Thymus (tissue), 11 donors: ENCODE measurements at regions not wholly inside any gene's neighbourhood (a gene's known extent, or its start where the extent isn't known, plus 50 kb on each side); places are given as distances from the start of the nearest gene placed in this dataset.

Experiments used
- DNase-seq, 9 donors: peaks; one replicate each; pipeline ENCODE4 v3.0.0-alpha.2; 2013; ENCODE audit warnings: low spot score in 9 of 9, low read depth in 6 of 9, missing footprints in 1 of 9
- H3K27ac ChIP-seq, 2 donors: one replicate each; pipeline ENCODE4 v1.5.1; 2013; ENCODE audit warnings: control low read depth in 1 of 2, low read depth in 1 of 2, low read length in 1 of 2, mild to moderate bottlenecking in 1 of 2, moderate library complexity in 1 of 2
- H3K27me3 ChIP-seq, 2 donors: one replicate each; pipeline ENCODE4 v1.5.1; 2013; ENCODE audit warnings: low read length in 1 of 2; ENCODE audit not compliant: control insufficient read depth in 2 of 2, insufficient read depth in 1 of 2
- H3K36me3 ChIP-seq, 2 donors: one replicate each; pipeline ENCODE4 v1.5.1; 2013; ENCODE audit warnings: low read length in 1 of 2, mild to moderate bottlenecking in 1 of 2, moderate library complexity in 1 of 2; ENCODE audit not compliant: control insufficient read depth in 2 of 2, insufficient read depth in 2 of 2
- H3K4me1 ChIP-seq, 2 donors: one replicate each; pipeline ENCODE4 v1.5.1; 2013; ENCODE audit warnings: low read length in 2 of 2; ENCODE audit not compliant: control insufficient read depth in 2 of 2, insufficient read depth in 2 of 2
- H3K4me3 ChIP-seq, 2 donors: one replicate each; pipeline ENCODE4 v1.5.1; 2013; ENCODE audit warnings: low read length in 2 of 2, control low read depth in 1 of 2, mild to moderate bottlenecking in 1 of 2
- H3K9me3 ChIP-seq, 2 donors: one replicate each; pipeline ENCODE4 v1.5.1; 2013; ENCODE audit warnings: low read length in 1 of 2, mild to moderate bottlenecking in 1 of 2; ENCODE audit not compliant: control insufficient read depth in 2 of 2, insufficient read depth in 1 of 2
- WGBS: extraction: QIAGEN DNeasy Blood & Tissue Kit; methylation state at CpG from one replicate; pipeline ENCODE4 v1.1.7; 2013; 5-methylcytosine and 5-hydroxymethylcytosine counted together
- donor health status: healthy.

- Histone ChIP-seq H3K27ac (no peak overlapping the region), H3K9me3 (no peaks in the 10 kb centered on the region), H3K27me3 (no peaks in the 10 kb centered on the region), H3K4me1 (no peaks in the 10 kb centered on the region), H3K4me3 (no peak overlapping the region), H3K36me3 (no peaks in the 10 kb centered on the region)
- no peak for DNase-seq
- 100% methylated on average over 2 of the region's 2 CpGs for WGBS
Observed at GRCh38 chr10:4503076-4503475, 322.9 kb upstream of the AKR1E2 start.

- Histone ChIP-seq H3K4me1 (no peaks in the 10 kb centered on the region), H3K27ac (no peak overlapping the region), H3K27me3 (no peaks in the 10 kb centered on the region), H3K36me3 (no peaks in the 10 kb centered on the region), H3K4me3 (no peak overlapping the region), H3K9me3 (no peaks in the 10 kb centered on the region)
- DNase-seq, result no peak
- 96% methylated on average over 2 of the region's 2 CpGs for WGBS
Observed at GRCh38 chr10:4501306-4501705, 324.7 kb upstream of the AKR1E2 start.

- Histone ChIP-seq H3K4me3 (no peak overlapping the region), H3K27ac (no peak overlapping the region), H3K36me3 (no peaks in the 10 kb centered on the region), H3K9me3 (no peaks in the 10 kb centered on the region), H3K4me1 (no peaks in the 10 kb centered on the region), H3K27me3 (no peaks in the 10 kb centered on the region)
- DNase-seq, result no peak
- WGBS, result 94% methylated on average over 6 of the region's 6 CpGs
Observed at GRCh38 chr10:4498711-4499251, 327.2 kb upstream of the AKR1E2 start.

GRCh38 chr10:4494551-4494950 is 331.5 kb upstream of the AKR1E2 start:
- Histone ChIP-seq H3K27me3 (no peaks in the 10 kb centered on the region), H3K9me3 (no peaks in the 10 kb centered on the region), H3K27ac (no peak overlapping the region), H3K36me3 (no peaks in the 10 kb centered on the region), H3K4me1 (no peaks in the 10 kb centered on the region), H3K4me3 (no peak overlapping the region)
- WGBS, result 96% methylated on average over 2 of the region's 2 CpGs
- no peak for DNase-seq

- Histone ChIP-seq H3K4me3 (no peak overlapping the region), H3K27ac (no peak overlapping the region), H3K4me1 (no peaks in the 10 kb centered on the region), H3K9me3 (no peaks in the 10 kb centered on the region), H3K27me3 (no peaks in the 10 kb centered on the region), H3K36me3 (no peaks in the 10 kb centered on the region)
- no peak for DNase-seq
- 96% methylated on average over 6 of the region's 6 CpGs for WGBS
Observed at GRCh38 chr10:4492202-4492601, 333.8 kb upstream of the AKR1E2 start.

- no peak for DNase-seq
- Histone ChIP-seq H3K9me3 (no peaks in the 10 kb centered on the region), H3K4me1 (no peaks in the 10 kb centered on the region), H3K27ac (no peak overlapping the region), H3K4me3 (no peak overlapping the region), H3K27me3 (no peaks in the 10 kb centered on the region), H3K36me3 (no peaks in the 10 kb centered on the region)
- 93% methylated on average over 1 of the region's 1 CpG for WGBS
Observed at GRCh38 chr10:4488904-4489303, 337.1 kb upstream of the AKR1E2 start.

- no peaks in the 10 kb centered on the region for H3K4me1 ChIP-seq
- WGBS, result 98% methylated on average over 3 of the region's 3 CpGs
- no peaks in the 10 kb centered on the region for H3K9me3 ChIP-seq
- DNase-seq, result no peak
- H3K4me3 ChIP-seq, result no peak overlapping the region
- H3K36me3 ChIP-seq, result no peaks in the 10 kb centered on the region
- H3K27ac ChIP-seq, result no peak overlapping the region
- H3K27me3 ChIP-seq, result no peaks in the 10 kb centered on the region
Observed at GRCh38 chr10:4485636-4486035, 340.4 kb upstream of the AKR1E2 start.

- no peak for DNase-seq
- no peak overlapping the region for H3K4me3 ChIP-seq
Observed at GRCh38 chr10:4483811-4484210, 342.2 kb upstream of the AKR1E2 start.

GRCh38 chr10:4482659-4483058 is 343.3 kb upstream of the AKR1E2 start:
- H3K27me3 ChIP-seq, result no peaks in the 10 kb centered on the region
- H3K36me3 ChIP-seq, result no peaks in the 10 kb centered on the region
- no peaks in the 10 kb centered on the region for H3K9me3 ChIP-seq
- H3K4me3 ChIP-seq, result no peak overlapping the region
- no peak for DNase-seq
- H3K4me1 ChIP-seq, result no peaks in the 10 kb centered on the region
- H3K27ac ChIP-seq, result no peak overlapping the region

More at GRCh38 chr10:4483811-4484210, 342.2 kb upstream of the AKR1E2 start:
- Histone ChIP-seq H3K27me3 (no peaks in the 10 kb centered on the region), H3K9me3 (no peaks in the 10 kb centered on the region), H3K36me3 (no peaks in the 10 kb centered on the region), H3K4me1 (no peaks in the 10 kb centered on the region), H3K27ac (no peak overlapping the region)
- 96% methylated on average over 4 of the region's 4 CpGs for WGBS

- Histone ChIP-seq H3K4me3 (no peak overlapping the region), H3K27ac (no peak overlapping the region)
- DNase-seq, result no peak
Observed at GRCh38 chr10:4481192-4481591, 344.8 kb upstream of the AKR1E2 start.

More at GRCh38 chr10:4481192-4481591, 344.8 kb upstream of the AKR1E2 start:
- no peaks in the 10 kb centered on the region for H3K9me3 ChIP-seq
- H3K4me1 ChIP-seq, result no peaks in the 10 kb centered on the region
- H3K36me3 ChIP-seq, result no peaks in the 10 kb centered on the region
- no peaks in the 10 kb centered on the region for H3K27me3 ChIP-seq
